Endothelial cell of umbilical vein (primary cell): ENCODE measurements at regions not wholly inside any gene's neighbourhood (a gene's known extent, or its start where the extent isn't known, plus 50 kb on each side); places are given as distances from the start of the nearest gene placed in this dataset.

Experiments
- BruUV-seq: library from RNA; stranded (reverse); fragments of 400-500 nt; replicated peaks from 2 replicates; lab custom pipeline; 2021; lab: Mats Ljungman, UMichigan
- CTCF ChIA-PET: fragments of 300-600, 350-600 bp; sonication (Branson Sonifier 250); formaldehyde crosslinking; loops from one replicate; lab custom pipeline; 2021; ENCODE audit warnings: antibody characterized with exemption, inconsistent platforms; lab: Charles Lee
- POLR2A ChIA-PET: fragments of 300-600, 350-600 bp; sonication (Branson Sonifier 250); formaldehyde crosslinking; loops from one replicate; lab custom pipeline; 2021; ENCODE audit warnings: antibody characterized with exemption, inconsistent platforms; lab: Charles Lee
- DNase-seq: peaks from one replicate; pipeline ENCODE4 v3.0.0-alpha.2; 2011; ENCODE audit warnings: low read depth, low spot score
- FAIRE-seq: peaks from 2 replicates; lab custom pipeline; 2011; peaks lifted over from hg19 to GRCh38; lab: Jason Lieb, UNC
- H2AFZ ChIP-seq: 2 replicates; pipeline ENCODE4 v1.6.0; 2012; ENCODE audit warnings: low read depth, low read length, control low read depth, inconsistent platforms
- H3K27ac ChIP-seq: 2 replicates; pipeline ENCODE4 v1.5.1; 2011; ENCODE audit warnings: low read depth, mild to moderate bottlenecking, control low read depth, low read length, moderate library complexity; ENCODE audit not compliant: insufficient read depth
- H3K27me3 ChIP-seq, 2 experiments: 2 replicates each; pipeline versions ENCODE4 v1.6.0 to v1.6.1; 2011; ENCODE audit warnings: low read length in 2 of 2, mixed read lengths in 1 of 2; ENCODE audit not compliant: control insufficient read depth in 2 of 2, insufficient read depth in 2 of 2
- H3K36me3 ChIP-seq, 2 experiments: 2 replicates in 1 of 2; 3 replicates in 1 of 2; pipeline ENCODE4 v1.5.1; 2011; ENCODE audit warnings: low read length in 2 of 2, mild to moderate bottlenecking in 1 of 2, moderate library complexity in 1 of 2; ENCODE audit not compliant: control insufficient read depth in 2 of 2, insufficient read depth in 2 of 2; ENCODE audit errors: extremely low read depth in 1 of 2
- H3K4me1 ChIP-seq: 3 replicates; pipeline ENCODE4 v1.5.1; 2011; ENCODE audit warnings: mild to moderate bottlenecking, low read length; ENCODE audit not compliant: control insufficient read depth, insufficient read depth; ENCODE audit errors: extremely low read depth
- H3K4me2 ChIP-seq: 2 replicates; pipeline ENCODE4 v1.6.1; 2011; ENCODE audit warnings: low read length, control low read depth, mixed read lengths; ENCODE audit not compliant: insufficient read depth
- H3K4me3 ChIP-seq, 3 experiments: fragments of 200-600 bp in 1 of 3; sonication (generic), shearing (Covaris generic) in 1 of 3; replicated peaks in 1 of 3; 2 replicates each; pipeline ENCODE4 v1.5.1; 2011 to 2016; ENCODE audit warnings: control low read depth in 3 of 3, low read length in 3 of 3, mild to moderate bottlenecking in 2 of 3, inconsistent platforms in 1 of 3, low read depth in 1 of 3, moderate library complexity in 1 of 3; ENCODE audit not compliant: insufficient read depth in 1 of 3
- H3K79me2 ChIP-seq: 2 replicates; pipeline ENCODE4 v1.6.0; 2012; ENCODE audit warnings: low read length, inconsistent platforms; ENCODE audit not compliant: control insufficient read depth, insufficient read depth
- H3K9ac ChIP-seq: replicated peaks from 2 replicates; pipeline ENCODE3; 2011; ENCODE audit warnings: low read length, control low read depth; ENCODE audit not compliant: insufficient read depth; ENCODE audit errors: extremely low read depth
- H3K9me1 ChIP-seq: replicated peaks from 3 replicates; pipeline ENCODE4 v1.6.0; 2011; ENCODE audit warnings: mild to moderate bottlenecking, low read length; ENCODE audit not compliant: control insufficient read depth, insufficient read depth; ENCODE audit errors: extremely low read depth
- H3K9me3 ChIP-seq: replicated peaks from 2 replicates; pipeline ENCODE4 v1.5.1; 2012; ENCODE audit warnings: low read length, inconsistent platforms; ENCODE audit not compliant: control insufficient read depth, insufficient read depth
- H4K20me1 ChIP-seq: replicated peaks from 2 replicates; pipeline ENCODE3; 2011; ENCODE audit warnings: mild to moderate bottlenecking, low read length; ENCODE audit not compliant: control insufficient read depth, insufficient read depth; ENCODE audit errors: extremely low read depth
- CTCF ChIP-seq, 2 donors: IDR thresholded peaks; 1 replicate in 1 of 2; 2 replicates in 1 of 2; pipeline ENCODE4 v1.5.1; 2011; ENCODE audit warnings: low read length in 2 of 2, mild to moderate bottlenecking in 2 of 2, moderate library complexity in 2 of 2, control low read depth in 1 of 2, inconsistent platforms in 1 of 2, low read depth in 1 of 2; ENCODE audit not compliant: insufficient read depth in 1 of 2; ENCODE audit errors: extremely low read depth in 1 of 2
- EZH2 ChIP-seq: IDR thresholded peaks from 2 replicates; pipeline ENCODE4 v1.6.1; 2012; ENCODE audit warnings: borderline replicate concordance, low read depth, mild to moderate bottlenecking, moderate library complexity, low read length, inconsistent platforms; ENCODE audit not compliant: severe bottlenecking
- FOS ChIP-seq: IDR thresholded peaks from 2 replicates; pipeline ENCODE4 v1.6.1; 2011; ENCODE audit warnings: mild to moderate bottlenecking, low read length, moderate library complexity, borderline replicate concordance; ENCODE audit not compliant: insufficient read depth
- GATA2 ChIP-seq: IDR thresholded peaks from 2 replicates; pipeline ENCODE4 v1.7.0; 2011; ENCODE audit warnings: low read depth, mild to moderate bottlenecking, moderate library complexity, mixed read lengths, low read length; ENCODE audit not compliant: insufficient read length, insufficient read depth
- JUN ChIP-seq: IDR thresholded peaks from 2 replicates; pipeline ENCODE4 v1.6.1; 2011; ENCODE audit warnings: borderline replicate concordance, low read depth; ENCODE audit not compliant: insufficient read length, insufficient read depth
- MAX ChIP-seq: IDR thresholded peaks from 2 replicates; pipeline ENCODE4 v1.6.1; 2011; ENCODE audit not compliant: insufficient read depth, insufficient read length
- MYC ChIP-seq: IDR thresholded peaks from one replicate; pipeline ENCODE4 v1.6.1; 2011; ENCODE audit warnings: mild to moderate bottlenecking, low read depth, low read length
- POLR2A ChIP-seq: IDR thresholded peaks from 2 replicates; pipeline ENCODE4 v1.6.1; 2012; ENCODE audit warnings: low read depth, mild to moderate bottlenecking, control low read depth, low read length
- POLR2AphosphoS5 ChIP-seq: IDR thresholded peaks from 2 replicates; pipeline ENCODE4 v1.6.1; 2012; ENCODE audit warnings: low read depth, mild to moderate bottlenecking, control low read depth, low read length, moderate library complexity; ENCODE audit not compliant: insufficient read depth
- dilution Hi-C: fragments of 300-500 bp; cut with MboI; formaldehyde crosslinking; loops from one replicate; pipeline ENCODE4 v1.15.0; 2019; ENCODE audit warnings: low sequenced_read_pairs; ENCODE audit not compliant: extremely low pct_ligation_motif_present
- intact Hi-C: fragments of 100-400 bp; cut with micrococcal nuclease; formaldehyde crosslinking; loops from one replicate; pipeline ENCODE4 v1.10.0; 2022

- Histone ChIP-seq H3K36me3 (no peaks in the 10 kb centered on the region), H3K79me2 (no peaks in the 10 kb centered on the region), H4K20me1 (no peaks in the 10 kb centered on the region), H3K9me1 (no peaks in the 10 kb centered on the region), H3K9me3 (peaks cover 9% of the 10 kb centered on the region), H3K27ac (no peak overlapping the region), H2AFZ (no peak overlapping the region), H3K4me2 (no peak overlapping the region), H3K4me3 (no peak overlapping the region), H3K27me3 (no peaks in the 10 kb centered on the region), H3K4me1 (no peaks in the 10 kb centered on the region), H3K9ac (no peak overlapping the region)
- CTCF ChIA-PET, result no interaction called here
- intact Hi-C loops (no loop called here), dilution Hi-C loops (no loop called here)
- DNase-seq (no peak), FAIRE-seq (no peak)
- POLR2A ChIA-PET, result no interaction called here
- no TSS peak for BruUV-seq
- TF ChIP-seq MAX, result no peak
- TF ChIP-seq GATA2, result no peak
- TF ChIP-seq MYC, result no peak
- no peak for TF ChIP-seq FOS
- no peak for TF ChIP-seq CTCF (IDR thresholded peaks at IDR 0.05; ENCODE audit: extremely low read depth in 1 of 2, insufficient read depth in 1 of 2, low read depth in 1 of 2, low read length in 2 of 2)
- no peak for TF ChIP-seq EZH2
- TF ChIP-seq JUN, result no peak
- TF ChIP-seq POLR2AphosphoS5, result no peak
- TF ChIP-seq POLR2A, result no peak
These were observed 121.2 kb upstream of the ADARB2 start for GRCh38 chr10:1858547-1858946.
